Skin of body (tissue), 1 donor: ENCODE measurements at regions not wholly inside any gene's neighbourhood (a gene's known extent, or its start where the extent isn't known, plus 50 kb on each side); places are given as distances from the start of the nearest gene placed in this dataset.
"Not testable (repeated sequence)": the region's sequence is repeated elsewhere in the genome, so short reads cannot be mapped to it uniquely, and the experiment has no call there.

Experiments
- DNase-seq: peaks from one replicate; lab custom pipeline; 2025; lab: John Stamatoyannopoulos, UW

GRCh38 chr15:77881950-77882349 lies 195.6 kb downstream of the TBC1D2B start:
- no peak for DNase-seq

DNA sequence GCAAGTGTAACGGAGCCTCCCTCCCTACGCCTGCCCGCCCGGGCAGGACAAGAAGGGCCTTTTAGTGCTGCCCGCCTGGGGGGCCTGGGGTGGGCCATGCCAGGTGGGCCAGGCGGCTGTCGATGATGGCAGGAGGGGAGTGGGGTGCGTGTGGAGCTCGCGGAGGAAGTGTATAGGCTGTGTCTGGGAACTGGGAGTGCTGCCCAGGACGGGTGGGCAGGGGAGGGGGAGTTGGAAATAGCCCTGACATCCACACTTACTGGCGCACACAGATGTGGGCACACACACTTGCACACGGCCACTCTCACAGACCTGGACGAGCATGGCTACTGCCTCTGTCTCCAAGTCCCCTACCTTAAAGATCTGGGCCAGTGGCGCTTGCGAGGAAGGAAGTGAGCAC lies 196.0 kb downstream of the TBC1D2B start:
- DNase-seq: not testable (repeated sequence)

- DNase-seq: not testable (repeated sequence)
These were observed 198.0 kb downstream of the TBC1D2B start for GRCh38 chr15:77879466-77879865.

DNA sequence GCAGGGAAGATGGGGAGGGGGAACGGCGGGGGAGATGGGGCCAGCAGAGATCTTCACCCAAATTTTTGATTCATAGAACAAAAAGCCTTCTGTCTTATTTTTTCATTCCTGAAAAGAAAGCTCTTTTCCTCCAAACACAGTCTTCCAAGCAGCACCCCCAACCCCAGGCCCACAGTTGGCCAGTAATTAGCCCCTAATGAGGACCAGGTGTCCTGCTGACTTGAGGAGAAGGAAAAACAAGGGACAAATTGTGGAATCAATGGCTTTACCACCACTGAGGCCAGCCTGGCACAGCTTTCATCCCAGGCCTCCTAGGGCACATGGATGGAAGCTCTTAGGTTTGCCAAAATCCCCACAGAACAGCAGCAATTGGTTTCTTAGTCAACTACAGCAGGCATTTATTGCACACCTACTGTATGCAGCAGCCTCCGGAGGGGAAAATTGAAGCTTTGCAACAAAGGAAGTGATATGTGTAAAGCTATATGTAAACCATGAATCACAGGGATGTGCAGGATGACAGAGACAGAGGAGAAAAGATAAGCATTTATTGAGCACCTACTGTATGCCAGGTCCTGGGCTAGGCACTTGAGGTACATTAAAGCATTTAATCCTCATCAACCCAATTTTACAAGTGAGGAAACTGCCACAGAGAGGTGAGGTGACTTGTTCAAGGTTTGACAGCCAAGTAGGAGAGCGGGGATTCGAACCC lies 199.5 kb downstream of the TBC1D2B start:
- DNase-seq: no peak

- DNase-seq: not testable (repeated sequence)
These were observed 201.2 kb downstream of the TBC1D2B start for GRCh38 chr15:77876107-77876820.

- DNase-seq: not testable (repeated sequence)
These were observed 202.3 kb downstream of the TBC1D2B start for GRCh38 chr15:77875066-77875721.

GRCh38 chr15:77874063-77874462 lies 203.4 kb downstream of the TBC1D2B start:
- no peak for DNase-seq

DNA sequence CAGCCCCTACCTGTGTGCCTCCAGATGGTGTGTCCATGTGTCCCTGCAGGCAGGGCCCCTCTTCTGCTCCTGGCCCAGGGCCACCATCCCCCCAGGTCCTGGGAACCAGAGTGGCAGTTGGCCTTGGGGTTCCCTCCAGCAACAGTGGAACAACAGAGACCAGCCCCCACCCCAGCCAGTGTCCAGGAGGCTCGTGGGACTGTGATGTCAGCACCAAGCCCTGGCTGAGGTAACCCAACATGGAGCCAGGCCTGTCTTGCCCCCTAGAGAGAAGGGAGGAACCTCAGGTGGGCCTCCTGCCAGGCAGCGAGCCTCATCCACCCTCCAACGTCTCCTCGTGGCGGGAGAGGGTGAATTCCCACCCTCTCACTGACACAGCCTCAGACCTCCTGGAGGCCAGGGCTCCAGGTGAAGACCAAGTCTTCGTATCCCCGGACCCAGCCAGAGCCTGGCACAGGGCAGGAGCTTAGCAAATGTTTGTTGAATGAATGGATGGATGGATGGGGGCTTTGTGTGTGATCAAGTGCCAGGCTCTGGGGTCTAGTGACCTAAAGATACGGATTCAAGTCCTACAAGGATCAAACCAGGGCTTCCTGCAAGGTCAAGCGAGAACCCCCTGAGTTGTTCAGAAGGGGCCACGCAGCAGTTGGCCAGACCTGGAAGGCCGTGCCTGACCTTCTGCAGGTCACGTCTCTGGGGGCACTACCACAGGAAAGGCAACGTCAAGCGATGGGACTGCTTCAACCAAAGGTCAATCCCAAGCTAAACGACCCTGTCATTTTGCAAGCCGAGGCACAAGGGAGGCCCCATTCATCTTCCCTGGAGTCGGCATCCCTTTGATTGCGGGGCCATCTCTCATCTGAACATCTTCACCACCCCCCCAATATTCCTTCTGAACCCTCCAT lies 204.7 kb downstream of the TBC1D2B start:
- DNase-seq: not testable (repeated sequence)

- no peak for DNase-seq
These were observed 205.6 kb downstream of the TBC1D2B start for GRCh38 chr15:77871852-77872371.

DNA sequence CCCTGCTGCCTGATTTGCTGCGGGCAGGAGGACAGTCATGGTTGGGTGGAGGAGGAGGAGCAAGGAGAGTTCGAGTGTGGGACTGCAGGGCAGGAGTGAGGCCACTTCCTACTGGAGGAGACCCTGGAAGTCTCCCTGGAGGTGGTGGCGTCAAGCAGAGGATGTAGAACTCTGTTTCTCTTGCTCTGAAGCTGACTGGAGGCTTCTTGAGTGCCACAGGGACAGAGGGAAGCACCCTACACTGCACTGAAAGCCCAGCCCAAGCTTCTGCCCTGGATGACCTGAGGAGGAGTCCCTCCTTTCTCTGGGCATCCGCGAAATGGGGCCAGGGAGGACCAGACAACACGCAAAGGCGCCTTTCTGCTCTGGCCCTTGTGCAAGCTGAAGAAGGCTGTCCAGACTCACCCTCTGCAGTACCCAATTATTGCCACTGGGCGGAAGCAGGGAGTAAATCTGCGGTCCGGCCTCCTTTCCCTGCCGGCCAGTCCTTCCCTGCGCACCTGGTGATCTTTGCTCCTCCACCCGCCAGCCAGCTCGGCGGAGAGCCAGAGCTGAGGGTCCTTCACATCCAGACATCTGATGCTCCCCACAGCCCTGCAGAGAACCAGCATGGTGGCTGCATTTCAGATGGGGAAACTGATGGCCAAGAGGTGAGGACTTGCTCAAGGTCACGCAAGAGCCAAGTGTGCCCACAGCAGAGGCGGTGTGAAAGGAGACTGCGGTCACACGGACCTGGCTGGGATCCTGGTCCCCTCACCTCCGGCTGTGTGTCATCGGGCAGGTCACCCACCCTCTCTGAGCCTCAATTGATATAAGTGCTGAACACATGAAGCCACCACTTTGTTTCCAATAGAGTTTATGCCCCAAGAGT lies 207.1 kb downstream of the TBC1D2B start:
- no peak for DNase-seq

GRCh38 chr15:77869021-77869895 lies 208.3 kb downstream of the TBC1D2B start:
- DNase-seq: no peak

GRCh38 chr15:77868048-77868629 lies 209.4 kb downstream of the TBC1D2B start:
- DNase-seq: not testable (repeated sequence)

GRCh38 chr15:77867266-77868047 lies 210.1 kb downstream of the TBC1D2B start:
- DNase-seq: no peak

GRCh38 chr15:77866596-77867125 lies 210.8 kb downstream of the TBC1D2B start:
- DNase-seq: no peak

DNA sequence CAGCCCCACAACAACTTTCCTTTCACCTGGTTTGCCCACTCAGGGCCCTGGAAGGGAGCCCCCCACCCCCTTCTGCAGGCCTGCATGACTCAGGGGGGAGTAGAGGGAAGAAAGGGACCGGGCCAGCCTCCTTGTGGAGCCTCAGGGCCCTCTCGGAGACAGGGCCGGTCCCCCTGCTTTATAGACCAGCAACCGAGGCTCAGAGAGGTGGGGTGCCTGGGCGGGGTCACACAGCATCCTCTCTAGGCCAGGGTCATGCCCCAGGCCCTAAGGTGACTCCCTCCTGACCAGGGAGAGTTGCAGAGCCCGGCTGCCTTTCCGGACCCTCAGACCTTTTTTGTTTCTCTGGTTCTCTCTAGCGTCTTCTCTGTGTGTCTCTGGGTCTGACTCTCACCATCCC lies 211.3 kb downstream of the TBC1D2B start:
- no peak for DNase-seq

- DNase-seq: no peak
These were observed 211.8 kb downstream of the TBC1D2B start for GRCh38 chr15:77865701-77866100.

DNA sequence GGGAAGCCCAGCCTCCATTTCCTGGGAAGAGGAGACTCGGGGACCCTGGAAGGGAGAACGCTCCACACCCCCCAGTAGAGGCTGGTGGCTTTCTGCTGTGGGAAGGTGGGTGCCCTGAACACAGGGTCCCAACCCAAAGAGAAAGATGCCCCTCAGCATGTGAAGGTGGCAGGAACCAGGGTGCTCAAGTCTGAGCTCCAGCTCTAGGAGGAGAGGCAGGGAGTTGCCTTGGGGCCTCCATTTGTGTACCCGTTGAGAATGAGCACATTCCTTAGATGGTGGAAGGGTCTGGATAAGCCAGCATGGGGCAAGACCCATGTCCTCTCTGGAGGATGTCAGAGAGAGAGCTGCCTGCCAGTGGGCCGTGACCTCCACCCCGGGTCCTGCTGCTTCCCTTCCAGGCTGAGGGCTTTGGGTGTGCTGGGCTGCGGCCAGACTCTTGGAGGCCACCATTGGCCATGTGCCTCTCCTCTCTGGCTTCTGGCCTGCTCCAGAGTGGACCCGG lies 212.4 kb downstream of the TBC1D2B start:
- no peak for DNase-seq
